Choroid plexus epithelial cell (primary cell): ENCODE measurements at regions not wholly inside any gene's neighbourhood (a gene's known extent, or its start where the extent isn't known, plus 50 kb on each side); places are given as distances from the start of the nearest gene placed in this dataset.
"Not testable (repeated sequence)": the region's sequence is repeated elsewhere in the genome, so short reads cannot be mapped to it uniquely, and the experiment has no call there.

Experiments
- DNase-seq: peaks from one replicate; pipeline ENCODE4 v3.0.0-alpha.2; 2010; ENCODE audit warnings: low read depth
- H3K4me3 ChIP-seq: 2 replicates; pipeline ENCODE4 v1.5.1; 2011; ENCODE audit warnings: low read depth, mild to moderate bottlenecking, control low read depth, low read length, moderate library complexity
- CTCF ChIP-seq: conservative IDR thresholded peaks from 2 replicates; pipeline ENCODE4 v1.5.1; 2011; ENCODE audit warnings: low read depth, mild to moderate bottlenecking, control low read depth, inconsistent platforms, low read length, moderate library complexity

DNA sequence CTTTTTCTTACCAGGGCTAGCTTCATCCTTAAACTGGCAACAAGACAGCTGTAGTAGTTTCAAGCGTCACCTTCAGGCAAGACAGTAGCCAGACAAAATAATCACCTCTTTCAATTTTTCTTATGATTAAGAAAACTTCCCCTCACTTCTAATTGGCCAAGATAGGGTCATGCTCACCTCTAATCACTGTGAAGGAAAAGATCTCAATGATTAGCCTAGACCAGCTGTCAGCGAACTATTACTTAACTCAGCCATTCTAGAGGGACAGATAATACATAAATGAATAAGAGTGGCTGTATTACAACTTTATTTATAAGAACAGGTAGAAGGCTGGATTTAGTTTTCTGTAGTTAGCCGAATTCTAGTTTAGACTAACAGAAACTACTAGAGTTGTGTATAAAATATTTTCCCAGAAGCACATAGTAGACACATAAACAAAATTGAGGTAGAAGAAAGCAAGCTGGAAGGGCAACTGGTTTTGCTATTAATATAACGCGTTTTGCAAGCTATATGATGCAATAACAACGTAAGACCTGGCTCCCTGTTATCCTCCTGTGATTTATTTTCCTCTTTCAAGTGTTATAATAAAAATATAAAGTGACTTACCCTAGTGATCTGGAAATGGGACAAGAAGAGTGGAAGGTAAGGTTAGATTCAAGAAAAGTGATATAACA, 64.3 kb downstream of the ELAPOR2 start:
- TF ChIP-seq CTCF, result no peak
- no peak for DNase-seq
- H3K4me3 ChIP-seq, result no peak overlapping the region

GRCh38 chr7:86991771-86992191, 67.7 kb downstream of the ELAPOR2 start:
- H3K4me3 ChIP-seq, result no peak overlapping the region
- no peak for DNase-seq
- TF ChIP-seq CTCF, result no peak

GRCh38 chr7:86991093-86991769, 68.2 kb downstream of the ELAPOR2 start:
- no peak for TF ChIP-seq CTCF
- no peak for DNase-seq
- no peak overlapping the region for H3K4me3 ChIP-seq

- no peak for DNase-seq
- no peak for TF ChIP-seq CTCF
- H3K4me3 ChIP-seq, result no peak overlapping the region
Measured at GRCh38 chr7:86989407-86989806, 70.0 kb downstream of the ELAPOR2 start.

GRCh38 chr7:86987834-86988233, 71.6 kb downstream of the ELAPOR2 start:
- H3K4me3 ChIP-seq, DNase-seq: not testable (repeated sequence)

DNA sequence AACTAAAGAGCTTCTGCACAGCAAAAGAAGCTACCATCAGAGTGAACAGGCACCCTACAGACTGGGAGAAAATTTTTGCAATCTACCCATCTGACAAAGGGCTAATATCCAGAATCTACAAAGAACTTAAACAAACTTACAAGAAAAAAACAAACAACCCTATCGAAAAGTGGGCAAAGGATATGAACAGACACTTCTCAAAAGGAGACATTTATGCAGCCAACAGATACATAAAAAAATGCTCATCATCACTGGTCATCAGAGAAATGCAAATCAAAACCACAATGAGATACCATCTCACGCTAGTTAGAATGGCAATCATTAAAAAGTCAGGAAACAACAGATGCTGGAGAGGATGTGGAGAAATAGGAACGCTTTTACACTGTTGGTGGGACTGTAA, 72.1 kb downstream of the ELAPOR2 start:
- not testable (repeated sequence) for H3K4me3 ChIP-seq, DNase-seq

- DNase-seq, result not testable (repeated sequence)
Measured at GRCh38 chr7:86985342-86985741, 74.1 kb downstream of the ELAPOR2 start.

GRCh38 chr7:86983654-86984053, 75.8 kb downstream of the ELAPOR2 start:
- not testable (repeated sequence) for H3K4me3 ChIP-seq, DNase-seq

More at GRCh38 chr7:86985342-86985741, 74.1 kb downstream of the ELAPOR2 start:
- H3K4me3 ChIP-seq, result not testable (repeated sequence)

- not testable (repeated sequence) for DNase-seq, H3K4me3 ChIP-seq
Measured at GRCh38 chr7:86981937-86982336, 77.5 kb downstream of the ELAPOR2 start.

- H3K4me3 ChIP-seq, result no peak overlapping the region
- no peak for TF ChIP-seq CTCF
- no peak for DNase-seq
Measured at GRCh38 chr7:86981127-86981526, 78.3 kb downstream of the ELAPOR2 start.
